ENCODE measurements at regions not wholly inside any gene's neighbourhood (a gene's known extent, or its start where the extent isn't known, plus 50 kb on each side); places are given as distances from the start of the nearest gene placed in this dataset.

- TF ChIP-seq POLR2AphosphoS5 (IDR thresholded peaks at IDR 0.05; ENCODE audit: low read depth, low read length) (no peak), POLR2A (IDR thresholded peaks at IDR 0.05; ENCODE audit: low read depth, low read length) (no peak), TAF1 (IDR thresholded peaks at IDR 0.05; ENCODE audit: low read depth, low read length) (no peak), PAX5 (IDR thresholded peaks at IDR 0.05; ENCODE audit: insufficient read depth, low read length, severe bottlenecking) (no peak)
These were observed 77.2 kb upstream of the CTTNBP2NL start for GRCh38 chr1:112318698-112319370.
